Coronary artery (tissue), 2 donors: ENCODE measurements at regions not wholly inside any gene's neighbourhood (a gene's known extent, or its start where the extent isn't known, plus 50 kb on each side); places are given as distances from the start of the nearest gene placed in this dataset.

ENCODE experiments used
- DNase-seq: peaks from one replicate; pipeline ENCODE4 v3.0.0-alpha.2; 2017; ENCODE audit warnings: low spot score
- H3K27ac ChIP-seq, 2 donors: fragments of 200-600 bp; sonication (generic); one replicate each; pipeline ENCODE4 v1.5.1; 2016 to 2019
- H3K4me3 ChIP-seq: fragments of 200-600 bp; sonication (generic); 2 replicates; pipeline ENCODE4 v1.5.1; 2016; ENCODE audit warnings: mild to moderate bottlenecking, moderate library complexity
- CTCF ChIP-seq: fragments of 200-600 bp; sonication (generic); IDR thresholded peaks from one replicate; pipeline ENCODE4 v1.5.1; 2019; ENCODE audit warnings: antibody characterized with exemption

GRCh38 chrX:42627891-42628290, 150.1 kb downstream of the PPP1R2C start:
- no peak for TF ChIP-seq CTCF
- Histone ChIP-seq H3K4me3 (no peak overlapping the region), H3K27ac (no peak overlapping the region)
- DNase-seq: no peak

- H3K4me3 ChIP-seq: no peak overlapping the region
- no peak overlapping the region for H3K27ac ChIP-seq
- no peak for DNase-seq
- TF ChIP-seq CTCF: no peak
Measured at GRCh38 chrX:42624524-42624923, 153.4 kb downstream of the PPP1R2C start.

- no peak for TF ChIP-seq CTCF
- Histone ChIP-seq H3K27ac (no peak overlapping the region), H3K4me3 (no peak overlapping the region)
- DNase-seq: no peak
Measured at GRCh38 chrX:42619068-42619467, 158.9 kb downstream of the PPP1R2C start.

- no peak for TF ChIP-seq CTCF
- no peak overlapping the region for H3K4me3 ChIP-seq
- no peak for DNase-seq
- H3K27ac ChIP-seq: no peak overlapping the region
Measured at GRCh38 chrX:42616981-42617380, 161.0 kb downstream of the PPP1R2C start.

- no peak overlapping the region for H3K4me3 ChIP-seq
- no peak for DNase-seq
- no peak for TF ChIP-seq CTCF
- H3K27ac ChIP-seq: no peak overlapping the region
Measured at GRCh38 chrX:42615161-42615563, 162.8 kb downstream of the PPP1R2C start.

- DNase-seq: no peak
- no peak for TF ChIP-seq CTCF
- H3K27ac ChIP-seq: no peak overlapping the region
- H3K4me3 ChIP-seq: no peak overlapping the region
Measured at GRCh38 chrX:42606591-42606990, 171.4 kb downstream of the PPP1R2C start.

GRCh38 chrX:42604302-42604701, 173.7 kb downstream of the PPP1R2C start:
- no peak overlapping the region for H3K4me3 ChIP-seq
- TF ChIP-seq CTCF: no peak
- DNase-seq: no peak
- no peak overlapping the region for H3K27ac ChIP-seq
